HG03378 (cell line): ENCODE measurements at regions not wholly inside any gene's neighbourhood (a gene's known extent, or its start where the extent isn't known, plus 50 kb on each side); places are given as distances from the start of the nearest gene placed in this dataset.

Experiments
- ATAC-seq: cut with Tn5 transposase; IDR thresholded peaks from one replicate; pipeline ENCODE4 v1.9.1; 2021; ENCODE audit warnings: mild to moderate bottlenecking, moderate library complexity; ENCODE audit not compliant: unreplicated experiment

GRCh38 chr22:48438800-48439559, 1388.7 kb downstream of the BRD1 start:
- ATAC-seq, result no peak

- no peak for ATAC-seq
Observed at GRCh38 chr22:48438096-48438495, 1389.6 kb downstream of the BRD1 start.

- ATAC-seq, result no peak
Observed at GRCh38 chr22:48436201-48436931, 1391.3 kb downstream of the BRD1 start.

GRCh38 chr22:48434868-48435250, 1392.8 kb downstream of the BRD1 start:
- ATAC-seq, result no peak

- no peak for ATAC-seq
Observed at GRCh38 chr22:48434156-48434867, 1393.4 kb downstream of the BRD1 start.

- no peak for ATAC-seq
Observed at GRCh38 chr22:48433647-48434046, 1394.0 kb downstream of the BRD1 start.

GRCh38 chr22:48432781-48433518, 1394.7 kb downstream of the BRD1 start:
- no peak for ATAC-seq

GRCh38 chr22:48431536-48432315, 1395.9 kb downstream of the BRD1 start:
- no peak for ATAC-seq

GRCh38 chr22:48431014-48431413, 1396.7 kb downstream of the BRD1 start:
- ATAC-seq, result no peak

- ATAC-seq, result no peak
Observed at GRCh38 chr22:48429446-48430020, 1398.1 kb downstream of the BRD1 start.

- no peak for ATAC-seq
Observed at GRCh38 chr22:48428631-48429371, 1398.9 kb downstream of the BRD1 start.

GRCh38 chr22:48427731-48428211, 1399.9 kb downstream of the BRD1 start:
- no peak for ATAC-seq

- no peak for ATAC-seq
Observed at GRCh38 chr22:48426466-48427380, 1401.0 kb downstream of the BRD1 start.

GRCh38 chr22:48425641-48426040, 1402.0 kb downstream of the BRD1 start:
- no peak for ATAC-seq

- ATAC-seq, result no peak
Observed at GRCh38 chr22:48425091-48425506, 1402.6 kb downstream of the BRD1 start.

GRCh38 chr22:48424661-48425060, 1403.0 kb downstream of the BRD1 start:
- no peak for ATAC-seq

GRCh38 chr22:48424201-48424627, 1403.5 kb downstream of the BRD1 start:
- ATAC-seq, result no peak

GRCh38 chr22:48423481-48423911, 1404.2 kb downstream of the BRD1 start:
- ATAC-seq, result no peak
